ENCODE measurements at regions not wholly inside any gene's neighbourhood (a gene's known extent, or its start where the extent isn't known, plus 50 kb on each side); places are given as distances from the start of the nearest gene placed in this dataset.

- TF ChIP-seq CTCF (IDR thresholded peaks at IDR 0.05; ENCODE audit: extremely low read depth, insufficient read depth, missing control alignments) = no peak
- in situ Hi-C loops (cut with MboI; ENCODE audit: low pct_unique_long_range_greater_than_20kb, low sequenced_read_pairs, unreplicated experiment) = loop anchor here (5.0 kb wide), 1 partner anchor 257 kb away; no protein-coding TSS in a partner anchor
- no peak for DNase-seq (ENCODE audit: low spot score)
Observed at GRCh38 chr14:100644784-100645183, 57.6 kb upstream of the BEGAIN start.

GRCh38 chr14:100645196-100645981 is 58.2 kb upstream of the BEGAIN start:
- peak; percentile 89 for DNase-seq (ENCODE audit: low spot score)
- in situ Hi-C loops (cut with MboI; ENCODE audit: low pct_unique_long_range_greater_than_20kb, low sequenced_read_pairs, unreplicated experiment) = loop anchor here (5.0 kb wide), 1 partner anchor 258 kb away; no protein-coding TSS in a partner anchor
- peak; percentile 84 for TF ChIP-seq CTCF (IDR thresholded peaks at IDR 0.05; ENCODE audit: extremely low read depth, insufficient read depth, missing control alignments)

GRCh38 chr14:100645982-100646314 is 58.7 kb upstream of the BEGAIN start:
- in situ Hi-C loops (cut with MboI; ENCODE audit: low pct_unique_long_range_greater_than_20kb, low sequenced_read_pairs, unreplicated experiment) = loop anchor here (5.0 kb wide), 1 partner anchor 259 kb away; no protein-coding TSS in a partner anchor
- DNase-seq (ENCODE audit: low spot score) = no peak
- TF ChIP-seq CTCF (IDR thresholded peaks at IDR 0.05; ENCODE audit: extremely low read depth, insufficient read depth, missing control alignments) = no peak

GRCh38 chr14:100648474-100649172 is 61.4 kb upstream of the BEGAIN start:
- TF ChIP-seq CTCF (IDR thresholded peaks at IDR 0.05; ENCODE audit: extremely low read depth, insufficient read depth, missing control alignments) = no peak
- in situ Hi-C loops (cut with MboI; ENCODE audit: low pct_unique_long_range_greater_than_20kb, low sequenced_read_pairs, unreplicated experiment) = loop anchor here (5.0 kb wide), 1 partner anchor 261 kb away; no protein-coding TSS in a partner anchor
- DNase-seq (ENCODE audit: low spot score) = no peak

GRCh38 chr14:100649173-100649519 is 61.9 kb upstream of the BEGAIN start:
- DNase-seq (ENCODE audit: low spot score) = no peak
- no peak for TF ChIP-seq CTCF (IDR thresholded peaks at IDR 0.05; ENCODE audit: extremely low read depth, insufficient read depth, missing control alignments)
- in situ Hi-C loops (cut with MboI; ENCODE audit: low pct_unique_long_range_greater_than_20kb, low sequenced_read_pairs, unreplicated experiment) = loop anchor here (5.0 kb wide), 1 partner anchor 262 kb away; no protein-coding TSS in a partner anchor

GRCh38 chr14:100651999-100652508 is 64.8 kb upstream of the BEGAIN start:
- no peak for TF ChIP-seq CTCF (IDR thresholded peaks at IDR 0.05; ENCODE audit: extremely low read depth, insufficient read depth, missing control alignments)
- DNase-seq (ENCODE audit: low spot score) = no peak
- in situ Hi-C loops (cut with MboI; ENCODE audit: low pct_unique_long_range_greater_than_20kb, low sequenced_read_pairs, unreplicated experiment) = no loop called here
